ENCODE measurements at regions not wholly inside any gene's neighbourhood (a gene's known extent, or its start where the extent isn't known, plus 50 kb on each side); places are given as distances from the start of the nearest gene placed in this dataset.

DNA sequence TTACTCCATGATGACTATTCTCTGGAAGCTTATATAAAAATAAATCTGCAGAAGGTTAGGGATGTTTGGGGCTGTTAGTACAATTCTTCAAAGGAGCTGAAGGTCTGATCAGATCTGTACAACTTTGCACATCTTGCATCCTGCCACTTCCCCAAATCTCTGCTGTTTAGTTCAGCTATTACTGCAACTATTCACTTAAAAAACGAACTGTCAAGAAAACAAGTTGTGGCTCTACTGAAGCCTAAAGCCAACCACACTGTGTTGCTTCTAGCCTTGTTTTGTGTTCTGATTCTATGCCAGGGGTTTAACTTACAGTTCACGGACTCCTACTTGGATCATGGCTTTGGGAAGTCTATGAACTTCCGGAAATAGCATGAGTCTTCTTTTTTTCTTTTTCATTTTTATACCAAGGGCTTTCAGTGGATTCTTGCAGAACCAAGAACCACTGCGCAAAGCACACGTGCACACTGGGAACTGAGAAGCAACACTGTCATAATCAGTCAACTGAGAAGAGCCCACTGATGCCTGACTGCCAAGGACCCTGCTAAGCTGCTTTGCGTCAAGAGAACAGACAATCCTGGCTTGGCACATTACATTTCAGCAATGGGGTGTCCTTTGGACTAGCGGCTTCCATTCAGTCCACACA, 66.3 kb upstream of the EEA1 start:
- TF ChIP-seq CTCF (IDR thresholded peaks at IDR 0.05; ENCODE audit: low read depth, low read length, poor library complexity, severe bottlenecking) (no peak), EZH2phosphoT487 (IDR thresholded peaks at IDR 0.05; ENCODE audit: borderline replicate concordance, low read length) (no peak)

Measured in DOHH2 (cell line).